ENCODE measurements at regions not wholly inside any gene's neighbourhood (a gene's known extent, or its start where the extent isn't known, plus 50 kb on each side); places are given as distances from the start of the nearest gene placed in this dataset.

- no peak for DNase-seq
Observed at GRCh38 chr18:2412281-2412680, 159.0 kb downstream of the METTL4 start.

- no peak for DNase-seq
Observed at GRCh38 chr18:2412996-2413751, 158.1 kb downstream of the METTL4 start.

- DNase-seq: no peak
Observed at GRCh38 chr18:2414235-2414634, 157.1 kb downstream of the METTL4 start.

GRCh38 chr18:2415656-2416055, 155.6 kb downstream of the METTL4 start:
- DNase-seq: no peak

- DNase-seq: no peak
Observed at GRCh38 chr18:2417861-2418610, 153.3 kb downstream of the METTL4 start.

- no peak for DNase-seq
Observed at GRCh38 chr18:2420367-2420766, 150.9 kb downstream of the METTL4 start.

- DNase-seq: no peak
Observed at GRCh38 chr18:2423761-2424160, 147.5 kb downstream of the METTL4 start.

GRCh38 chr18:2424420-2424819, 146.9 kb downstream of the METTL4 start:
- DNase-seq: no peak

GRCh38 chr18:2425426-2426317, 145.6 kb downstream of the METTL4 start:
- DNase-seq: no peak

GRCh38 chr18:2430191-2430590, 141.1 kb downstream of the METTL4 start:
- DNase-seq: no peak

GRCh38 chr18:2431806-2432205, 139.5 kb downstream of the METTL4 start:
- DNase-seq: no peak

- no peak for DNase-seq
Observed at GRCh38 chr18:2433366-2433765, 137.9 kb downstream of the METTL4 start.

GRCh38 chr18:2441544-2441943, 129.8 kb downstream of the METTL4 start:
- no peak for DNase-seq

- no peak for DNase-seq
Observed at GRCh38 chr18:2442006-2442405, 129.3 kb downstream of the METTL4 start.

- DNase-seq: no peak
Observed at GRCh38 chr18:2442726-2443275, 128.5 kb downstream of the METTL4 start.

- no peak for DNase-seq
Observed at GRCh38 chr18:2444201-2444875, 127.0 kb downstream of the METTL4 start.

GRCh38 chr18:2448565-2449151, 122.6 kb downstream of the METTL4 start:
- DNase-seq: no peak

GRCh38 chr18:2451556-2451955, 119.7 kb downstream of the METTL4 start:
- DNase-seq: no peak

GRCh38 chr18:2459886-2460285, 111.4 kb downstream of the METTL4 start:
- no peak for DNase-seq

- no peak for DNase-seq
Observed at GRCh38 chr18:2466978-2467377, 104.3 kb downstream of the METTL4 start.

- no peak for DNase-seq
Observed at GRCh38 chr18:2468051-2468450, 103.3 kb downstream of the METTL4 start.

- DNase-seq: no peak
Observed at GRCh38 chr18:2471523-2471922, 99.8 kb downstream of the METTL4 start.
